GM19395 (cell line): ENCODE measurements at regions not wholly inside any gene's neighbourhood (a gene's known extent, or its start where the extent isn't known, plus 50 kb on each side); places are given as distances from the start of the nearest gene placed in this dataset.
"Not testable (repeated sequence)": the region's sequence is repeated elsewhere in the genome, so short reads cannot be mapped to it uniquely, and the experiment has no call there.

Experiments used
- ATAC-seq: cut with Tn5 transposase; IDR thresholded peaks from one replicate; pipeline ENCODE4 v1.9.1; 2021; ENCODE audit warnings: mild to moderate bottlenecking, moderate library complexity; ENCODE audit not compliant: unreplicated experiment

- ATAC-seq, result no peak
Observed at GRCh38 chr10:5268743-5269142, 72.1 kb downstream of the AKR1C4 start.

- no peak for ATAC-seq
Observed at GRCh38 chr10:5269791-5270190, 73.2 kb downstream of the AKR1C4 start.

- no peak for ATAC-seq
Observed at GRCh38 chr10:5271526-5271925, 74.9 kb downstream of the AKR1C4 start.

GRCh38 chr10:5272065-5272803 lies 75.6 kb downstream of the AKR1C4 start:
- ATAC-seq, result no peak

GRCh38 chr10:5274795-5275194 lies 78.2 kb downstream of the AKR1C4 start:
- ATAC-seq, result no peak

GRCh38 chr10:5281356-5281755 lies 83.4 kb upstream of the UCN3 start:
- no peak for ATAC-seq

GRCh38 chr10:5282137-5282536 lies 82.6 kb upstream of the UCN3 start:
- ATAC-seq, result no peak

GRCh38 chr10:5283305-5284158 lies 81.2 kb upstream of the UCN3 start:
- peak; percentile 79 for ATAC-seq

GRCh38 chr10:5284311-5285057 lies 80.3 kb upstream of the UCN3 start:
- peak; percentile 65 for ATAC-seq

GRCh38 chr10:5285186-5285585 lies 79.6 kb upstream of the UCN3 start:
- ATAC-seq, result no peak

GRCh38 chr10:5288359-5288758 lies 76.4 kb upstream of the UCN3 start:
- no peak for ATAC-seq

GRCh38 chr10:5289228-5289627 lies 75.5 kb upstream of the UCN3 start:
- ATAC-seq, result not testable (repeated sequence)

- ATAC-seq, result peak; percentile 65
Observed at GRCh38 chr10:5291501-5292195, 73.1 kb upstream of the UCN3 start.

- ATAC-seq, result no peak
Observed at GRCh38 chr10:5292196-5292735, 72.5 kb upstream of the UCN3 start.

GRCh38 chr10:5292970-5293369 lies 71.8 kb upstream of the UCN3 start:
- ATAC-seq, result not testable (repeated sequence)

- no peak for ATAC-seq
Observed at GRCh38 chr10:5293691-5294550, 70.8 kb upstream of the UCN3 start.

GRCh38 chr10:5297466-5297865 lies 67.3 kb upstream of the UCN3 start:
- ATAC-seq, result no peak

GRCh38 chr10:5297996-5298395 lies 66.8 kb upstream of the UCN3 start:
- no peak for ATAC-seq

GRCh38 chr10:5299950-5300349 lies 64.8 kb upstream of the UCN3 start:
- no peak for ATAC-seq

GRCh38 chr10:5303504-5303903 lies 61.3 kb upstream of the UCN3 start:
- no peak for ATAC-seq
